ENCODE measurements at regions not wholly inside any gene's neighbourhood (a gene's known extent, or its start where the extent isn't known, plus 50 kb on each side); places are given as distances from the start of the nearest gene placed in this dataset.
A peak's percentile ranks its signal among the peaks of the same experiment; 100 is the strongest.

DNA sequence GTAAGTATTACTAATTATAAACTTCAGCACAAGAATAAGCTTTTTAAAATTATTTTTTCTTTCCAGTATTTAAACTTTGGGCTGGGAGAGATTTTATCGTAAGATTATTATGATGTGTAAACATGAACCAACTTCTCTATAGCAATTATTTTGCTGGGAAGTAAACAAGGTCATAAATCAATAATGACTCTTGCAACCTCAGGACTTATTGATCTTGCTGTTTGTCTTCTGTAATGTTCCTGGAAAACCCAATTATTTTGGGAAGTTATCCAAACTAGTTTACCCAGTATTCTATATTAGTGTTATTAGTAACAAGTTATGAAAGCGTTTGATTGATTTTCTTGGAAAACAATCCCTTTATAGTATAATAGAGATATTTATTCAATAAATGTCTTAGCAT, 174.9 kb downstream of the PPP1R2C start:
- no peak for TF ChIP-seq CTCF (IDR thresholded peaks at IDR 0.05; ENCODE audit: extremely low read depth, low read depth, low read length)
- no peaks in the 10 kb centered on the region for H3K9me3 ChIP-seq (ENCODE audit: low read depth, low read length)
- H3K27me3 ChIP-seq (ENCODE audit: insufficient read depth, low read length), result no peaks in the 10 kb centered on the region
- no peak for DNase-seq (ENCODE audit: insufficient read length, low spot score, missing footprints)
- no peaks in the 10 kb centered on the region for H3K36me3 ChIP-seq (ENCODE audit: insufficient read depth, low read length)
- H3K4me3 ChIP-seq (ENCODE audit: insufficient read depth, low read length), result no peak overlapping the region
- H3K27ac ChIP-seq (ENCODE audit: low read depth, low read length), result no peak overlapping the region
- H4K20me1 ChIP-seq (ENCODE audit: insufficient read depth, low read length), result no peaks in the 10 kb centered on the region
- H3K4me2 ChIP-seq (ENCODE audit: insufficient read depth, low read length), result no peak overlapping the region
- H3K4me1 ChIP-seq (ENCODE audit: insufficient read depth, low read length), result no peaks in the 10 kb centered on the region
- H2AFZ ChIP-seq (ENCODE audit: low read length), result no peak overlapping the region
- H3K79me2 ChIP-seq (ENCODE audit: insufficient read depth, low read length), result no peaks in the 10 kb centered on the region

DNA sequence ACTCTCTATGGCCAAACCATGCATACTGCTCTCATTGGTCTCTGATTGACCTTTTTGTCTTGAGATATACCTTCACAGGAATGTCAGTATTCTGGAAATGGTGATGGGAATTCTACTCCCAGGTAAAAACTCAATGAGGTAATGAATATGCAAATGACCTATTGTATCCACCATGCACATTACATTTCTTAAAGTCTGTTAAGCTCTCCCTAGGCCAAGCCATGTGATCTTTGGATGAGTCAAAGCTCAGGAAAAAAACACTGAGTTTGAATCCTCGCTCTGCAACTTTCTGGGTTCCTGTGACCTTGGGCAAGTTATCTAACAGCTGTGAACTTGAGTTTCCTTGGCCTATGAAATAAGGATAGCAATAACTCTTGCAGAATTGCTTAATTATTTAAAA, 175.4 kb downstream of the PPP1R2C start:
- Histone ChIP-seq H3K27me3 (ENCODE audit: insufficient read depth, low read length) (no peaks in the 10 kb centered on the region), H3K4me3 (ENCODE audit: insufficient read depth, low read length) (no peak overlapping the region), H3K79me2 (ENCODE audit: insufficient read depth, low read length) (no peaks in the 10 kb centered on the region), H3K27ac (ENCODE audit: low read depth, low read length) (no peak overlapping the region), H3K9me3 (ENCODE audit: low read depth, low read length) (no peaks in the 10 kb centered on the region), H3K4me1 (ENCODE audit: insufficient read depth, low read length) (no peaks in the 10 kb centered on the region), H2AFZ (ENCODE audit: low read length) (no peak overlapping the region), H3K4me2 (ENCODE audit: insufficient read depth, low read length) (no peak overlapping the region), H3K36me3 (ENCODE audit: insufficient read depth, low read length) (no peaks in the 10 kb centered on the region), H4K20me1 (ENCODE audit: insufficient read depth, low read length) (no peaks in the 10 kb centered on the region)
- no peak for TF ChIP-seq CTCF (IDR thresholded peaks at IDR 0.05; ENCODE audit: extremely low read depth, low read depth, low read length)
- DNase-seq (ENCODE audit: insufficient read length, low spot score, missing footprints), result no peak

DNA sequence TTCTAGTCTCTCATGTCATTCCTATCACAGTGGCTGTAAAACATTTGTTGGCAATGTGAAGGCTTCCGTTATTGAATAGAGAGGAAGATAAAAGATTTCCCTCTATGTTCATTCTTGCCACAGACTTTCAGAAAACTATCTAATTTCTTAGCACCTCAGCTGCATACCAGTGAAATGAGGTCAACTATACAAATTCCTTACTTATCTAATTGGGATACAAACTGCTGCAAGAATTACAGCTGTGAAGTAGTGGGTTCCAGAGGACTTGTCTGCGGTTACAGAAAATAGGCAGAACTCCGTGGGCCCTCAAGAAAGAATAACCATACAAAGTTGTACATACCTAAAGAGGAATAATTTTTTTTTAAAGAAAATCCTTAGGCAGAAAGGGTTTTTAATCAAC, 175.8 kb downstream of the PPP1R2C start:
- Histone ChIP-seq H3K27me3 (ENCODE audit: insufficient read depth, low read length) (no peaks in the 10 kb centered on the region), H2AFZ (ENCODE audit: low read length) (no peak overlapping the region), H3K79me2 (ENCODE audit: insufficient read depth, low read length) (no peaks in the 10 kb centered on the region), H3K36me3 (ENCODE audit: insufficient read depth, low read length) (no peaks in the 10 kb centered on the region), H3K4me1 (ENCODE audit: insufficient read depth, low read length) (no peaks in the 10 kb centered on the region), H3K4me3 (ENCODE audit: insufficient read depth, low read length) (no peak overlapping the region), H4K20me1 (ENCODE audit: insufficient read depth, low read length) (no peaks in the 10 kb centered on the region), H3K4me2 (ENCODE audit: insufficient read depth, low read length) (no peak overlapping the region), H3K9me3 (ENCODE audit: low read depth, low read length) (no peaks in the 10 kb centered on the region), H3K27ac (ENCODE audit: low read depth, low read length) (no peak overlapping the region)
- no peak for TF ChIP-seq CTCF (IDR thresholded peaks at IDR 0.05; ENCODE audit: extremely low read depth, low read depth, low read length)
- DNase-seq (ENCODE audit: insufficient read length, low spot score, missing footprints), result peak; percentile 36

- Histone ChIP-seq H3K27me3 (ENCODE audit: insufficient read depth, low read length) (no peaks in the 10 kb centered on the region), H3K36me3 (ENCODE audit: insufficient read depth, low read length) (no peaks in the 10 kb centered on the region), H3K79me2 (ENCODE audit: insufficient read depth, low read length) (no peaks in the 10 kb centered on the region), H3K4me1 (ENCODE audit: insufficient read depth, low read length) (no peaks in the 10 kb centered on the region), H3K4me3 (ENCODE audit: insufficient read depth, low read length) (no peak overlapping the region), H3K27ac (ENCODE audit: low read depth, low read length) (no peak overlapping the region), H3K9me3 (ENCODE audit: low read depth, low read length) (no peaks in the 10 kb centered on the region), H4K20me1 (ENCODE audit: insufficient read depth, low read length) (no peaks in the 10 kb centered on the region), H3K4me2 (ENCODE audit: insufficient read depth, low read length) (no peak overlapping the region), H2AFZ (ENCODE audit: low read length) (no peak overlapping the region)
- no peak for TF ChIP-seq CTCF (IDR thresholded peaks at IDR 0.05; ENCODE audit: extremely low read depth, low read depth, low read length)
- no peak for DNase-seq (ENCODE audit: insufficient read length, low spot score, missing footprints)
Measured at GRCh38 chrX:42597481-42597880, 180.5 kb downstream of the PPP1R2C start.

Data from osteoblast (primary cell).